ENCODE measurements at regions not wholly inside any gene's neighbourhood (a gene's known extent, or its start where the extent isn't known, plus 50 kb on each side); places are given as distances from the start of the nearest gene placed in this dataset.

DNA sequence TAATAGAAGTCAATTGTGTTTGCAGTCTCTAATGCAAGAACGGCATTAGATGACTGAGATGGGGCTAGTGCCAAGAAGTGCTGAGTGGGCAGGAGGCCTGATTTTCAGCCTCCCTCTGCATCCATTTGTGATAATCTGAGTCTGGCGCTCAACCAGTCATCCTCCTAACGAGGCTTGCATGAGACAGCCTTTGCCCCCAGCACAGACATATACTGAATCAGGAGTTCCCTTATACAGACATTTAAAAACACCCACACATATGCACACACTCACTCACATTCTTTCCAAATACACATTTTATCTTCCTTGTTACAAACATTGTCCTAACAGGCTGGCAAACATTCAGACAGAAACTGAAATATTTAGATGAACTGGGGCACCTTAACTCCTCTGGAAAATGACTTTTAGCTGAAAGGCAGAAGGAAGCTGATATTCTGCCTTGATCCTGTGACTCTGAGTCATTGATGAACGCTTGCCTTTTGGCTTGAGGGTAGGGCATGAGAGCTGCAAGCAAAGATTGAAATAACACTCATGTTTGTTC, 562.3 kb downstream of the DHX35 start:
- intact Hi-C loops (cut with DNase I) = no loop called here
- ATAC-seq (no peak), DNase-seq (no peak)

- intact Hi-C loops (cut with DNase I) = no loop called here
- DNase-seq = no peak
- no peak for ATAC-seq
These were observed 561.3 kb downstream of the DHX35 start for GRCh38 chr20:39523405-39523804.

- DNase-seq (no peak), ATAC-seq (no peak)
- intact Hi-C loops (cut with DNase I) = no loop called here
These were observed 556.5 kb downstream of the DHX35 start for GRCh38 chr20:39518654-39519053.

- ATAC-seq (no peak), DNase-seq (no peak)
- intact Hi-C loops (cut with DNase I) = no loop called here
These were observed 554.8 kb downstream of the DHX35 start for GRCh38 chr20:39516964-39517363.

GRCh38 chr20:39504710-39505094, 542.6 kb downstream of the DHX35 start:
- DNase-seq (no peak), ATAC-seq (no peak)
- intact Hi-C loops (cut with DNase I) = no loop called here

DNA sequence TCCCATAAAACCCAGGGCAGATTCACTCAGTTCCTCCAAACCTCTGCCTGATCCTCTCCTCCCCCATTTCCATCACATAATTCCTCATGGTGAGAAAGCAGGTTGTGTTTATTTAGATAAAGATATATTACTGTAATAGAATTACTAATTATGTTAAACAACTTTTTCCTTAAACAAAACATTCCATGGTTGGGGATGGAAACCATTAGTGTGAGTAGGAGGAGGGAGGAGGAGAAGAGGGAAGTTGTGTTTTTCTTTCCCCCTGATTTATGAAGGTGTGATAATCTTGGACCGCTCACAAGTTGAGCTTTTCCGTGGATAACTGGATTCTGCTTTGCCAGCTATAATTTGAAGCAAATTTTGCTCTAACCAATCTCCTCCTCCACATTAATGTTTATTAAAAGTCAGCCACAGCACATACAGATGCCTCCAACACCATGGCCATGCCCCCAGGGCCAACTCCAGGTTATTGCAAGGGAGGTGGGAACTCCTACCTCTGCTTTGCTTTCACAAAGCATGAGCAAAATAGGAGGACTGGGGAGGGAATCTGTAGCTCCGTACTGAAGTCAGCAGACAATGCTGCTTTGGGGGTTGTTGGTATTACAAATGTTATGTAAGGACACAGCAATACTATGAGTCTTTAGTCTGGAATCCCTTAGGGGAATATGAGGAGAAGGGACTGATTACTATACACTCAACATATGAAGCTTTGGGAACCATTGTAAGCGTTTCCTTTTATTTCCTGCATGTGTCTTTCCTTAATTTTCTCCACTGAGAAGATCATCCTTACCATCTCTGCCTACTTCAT, 542.0 kb downstream of the DHX35 start:
- intact Hi-C loops (cut with DNase I) = no loop called here
- ATAC-seq = no peak
- DNase-seq = no peak

DNA sequence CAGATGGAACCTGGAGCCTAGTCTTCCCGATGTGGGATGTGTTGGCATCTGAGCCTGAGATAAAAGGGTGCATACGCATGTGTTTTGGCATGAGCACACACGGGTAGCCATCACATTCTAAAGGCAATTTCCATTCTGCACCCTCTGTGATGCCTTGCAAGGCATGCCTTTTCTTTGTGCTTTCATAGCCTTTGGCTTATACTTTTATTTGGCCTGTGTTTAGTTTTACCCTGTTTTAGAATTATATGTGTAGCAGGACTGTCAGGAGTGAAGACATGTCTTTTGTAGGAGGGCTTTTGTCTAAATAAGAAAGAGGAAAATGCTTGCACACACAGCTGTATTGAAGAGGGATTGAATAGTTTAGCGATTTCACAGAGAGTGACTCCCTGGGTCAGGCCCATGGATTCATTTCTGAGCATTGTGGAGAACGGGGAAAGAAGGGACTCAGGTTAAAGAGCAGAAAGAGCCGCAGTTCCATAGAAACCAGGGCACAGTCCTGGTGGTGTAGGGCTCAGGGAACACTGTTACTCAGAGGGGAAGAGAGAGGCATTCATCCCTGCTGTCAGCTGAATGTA, 530.2 kb downstream of the DHX35 start:
- intact Hi-C loops (cut with DNase I) = no loop called here
- DNase-seq (no peak), ATAC-seq (no peak)

- no peak for DNase-seq
- no peak for ATAC-seq
- intact Hi-C loops (cut with DNase I) = no loop called here
These were observed 529.6 kb downstream of the DHX35 start for GRCh38 chr20:39491711-39492110.

- no peak for DNase-seq
- no peak for ATAC-seq
- intact Hi-C loops (cut with DNase I) = no loop called here
These were observed 527.9 kb downstream of the DHX35 start for GRCh38 chr20:39489986-39490560.

DNA sequence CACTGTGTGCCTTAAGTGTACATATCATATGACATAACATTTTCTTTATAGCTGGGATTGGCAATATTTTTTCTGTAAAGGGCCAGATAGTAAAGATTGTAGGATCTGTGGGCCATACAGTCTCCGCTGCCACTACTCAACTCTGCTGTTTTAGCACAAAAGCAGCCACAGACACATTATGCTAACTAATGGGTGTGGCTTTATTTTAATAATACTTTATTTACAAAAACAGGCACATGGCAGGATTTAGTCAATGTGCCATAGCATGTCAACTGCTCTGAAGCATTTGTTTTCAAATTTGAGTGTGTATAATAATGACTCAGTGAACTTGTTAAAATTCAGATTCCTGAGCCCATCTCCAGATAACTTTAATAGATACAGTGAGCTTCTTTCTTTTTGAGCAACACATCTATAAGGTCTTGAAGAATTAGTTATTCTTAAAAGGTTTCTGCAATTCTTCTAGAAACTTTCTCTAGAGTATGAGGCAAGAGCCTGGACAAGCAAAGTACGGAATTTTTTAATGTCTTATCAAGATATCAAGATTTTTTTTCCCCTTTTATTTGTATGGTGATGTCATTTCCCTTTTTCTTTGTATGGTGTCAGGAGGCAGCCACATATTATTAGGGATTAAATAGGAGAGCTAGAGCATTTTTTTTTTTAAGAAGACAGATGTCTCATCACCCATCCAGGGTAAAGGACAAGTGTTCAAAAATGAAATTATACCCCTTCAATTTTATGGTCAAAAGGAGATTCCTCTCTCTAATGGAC, 518.3 kb downstream of the DHX35 start:
- ATAC-seq (no peak), DNase-seq (no peak)
- intact Hi-C loops (cut with DNase I) = no loop called here

GRCh38 chr20:39479196-39479810, 517.2 kb downstream of the DHX35 start:
- intact Hi-C loops (cut with DNase I) = no loop called here
- DNase-seq (no peak), ATAC-seq (no peak)

DNA sequence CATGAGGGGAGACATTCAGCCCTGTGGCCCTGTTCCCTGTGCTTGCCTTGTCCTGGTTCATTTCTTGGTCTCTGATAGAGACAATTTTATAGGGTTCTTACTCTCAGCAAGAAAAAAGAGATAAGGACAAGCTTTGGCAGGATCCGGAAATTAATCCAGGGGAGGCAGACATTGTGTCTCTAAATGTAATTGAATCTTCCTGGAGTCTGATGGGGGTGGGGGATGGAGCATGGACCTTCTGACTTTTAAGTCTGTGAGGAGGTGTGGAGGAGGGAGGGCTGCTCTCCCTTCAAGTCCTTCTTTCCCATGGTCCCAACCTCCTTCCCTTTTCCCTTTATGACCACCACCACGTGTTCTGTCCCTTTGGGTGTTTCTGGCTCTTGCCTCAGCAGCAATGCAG, 512.7 kb downstream of the DHX35 start:
- DNase-seq (no peak), ATAC-seq (no peak)
- intact Hi-C loops (cut with DNase I) = no loop called here

DNA sequence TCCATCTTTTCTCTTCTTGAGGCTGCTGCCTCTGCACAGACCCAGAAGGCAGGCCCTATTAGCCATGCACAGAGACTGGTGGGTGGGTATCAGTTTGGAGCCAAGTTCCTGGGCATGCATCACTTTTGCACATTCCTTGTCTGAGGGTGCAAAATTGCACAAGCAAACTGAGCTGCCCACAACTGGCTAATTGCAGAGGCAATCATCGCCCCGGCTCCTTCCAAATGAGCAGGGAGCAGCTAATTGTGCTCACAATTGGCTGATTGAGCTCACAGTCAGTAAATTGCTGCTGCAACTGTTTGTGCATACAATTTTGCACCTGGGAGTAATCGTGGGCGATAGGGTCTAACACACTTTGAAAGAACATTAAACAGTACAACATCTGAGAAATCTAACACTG, 511.4 kb downstream of the DHX35 start:
- intact Hi-C loops (cut with DNase I) = no loop called here
- no peak for ATAC-seq
- DNase-seq = no peak

DNA sequence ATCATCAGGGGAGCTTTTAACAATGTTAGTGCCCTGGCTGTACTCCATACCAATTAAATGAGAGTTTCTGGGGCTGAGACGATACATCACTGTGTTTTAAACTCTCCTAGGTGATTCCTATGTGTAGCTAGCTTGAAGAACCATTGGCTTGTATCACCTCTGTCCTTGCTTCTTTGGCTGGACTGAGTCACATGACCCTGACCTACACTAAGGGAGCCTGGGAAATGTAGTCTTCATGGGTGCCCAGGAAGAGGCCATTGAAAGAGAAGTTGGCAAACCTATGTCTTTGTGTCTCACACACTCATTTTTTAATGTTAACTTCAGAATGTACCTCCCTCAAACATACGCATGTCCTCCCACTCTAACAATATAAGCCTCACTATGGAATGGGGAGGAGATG, 506.6 kb downstream of the DHX35 start:
- ATAC-seq (no peak), DNase-seq (no peak)
- intact Hi-C loops (cut with DNase I) = no loop called here

DNA sequence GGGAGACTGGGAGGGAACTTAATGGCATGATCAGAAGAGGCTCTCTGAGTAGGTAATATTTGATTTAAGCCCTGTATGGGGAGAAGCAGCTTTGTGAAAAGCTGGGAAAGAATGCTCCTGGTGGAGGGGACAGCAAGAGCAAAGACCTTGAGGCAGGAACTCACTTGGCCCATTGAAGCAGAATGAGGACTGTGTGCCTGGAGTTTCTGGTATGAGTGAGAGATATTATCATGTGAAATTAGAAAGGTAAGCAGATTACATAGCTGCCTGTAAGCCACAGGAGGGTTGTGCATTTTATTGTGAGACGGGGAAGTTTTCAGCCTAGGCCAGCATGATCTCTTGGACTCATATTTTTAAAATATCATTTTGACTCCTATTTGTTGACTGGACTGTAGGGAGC, 502.1 kb downstream of the DHX35 start:
- DNase-seq = no peak
- intact Hi-C loops (cut with DNase I) = no loop called here
- ATAC-seq = no peak

GRCh38 chr20:39462416-39462945, 500.3 kb downstream of the DHX35 start:
- no peak for DNase-seq
- ATAC-seq = peak in 1 of 2 donors; percentile 72
- intact Hi-C loops (cut with DNase I) = no loop called here

- intact Hi-C loops (cut with DNase I) = no loop called here
- DNase-seq (no peak), ATAC-seq (no peak)
These were observed 496.3 kb downstream of the DHX35 start for GRCh38 chr20:39458452-39458851.

GRCh38 chr20:39453890-39454289, 491.7 kb downstream of the DHX35 start:
- DNase-seq (no peak), ATAC-seq (no peak)
- intact Hi-C loops (cut with DNase I) = no loop called here
